GM12878 (cell line): ENCODE measurements at regions not wholly inside any gene's neighbourhood (a gene's known extent, or its start where the extent isn't known, plus 50 kb on each side); places are given as distances from the start of the nearest gene placed in this dataset.
A peak's percentile ranks its signal among the peaks of the same experiment; 100 is the strongest.

ENCODE experiments used
- ATAC-seq: fragments of 200-7000 bp; cut with Tn5 transposase; 3 replicates; pipeline ENCODE4 v1.9.1; 2020; ENCODE audit warnings: mild to moderate bottlenecking, moderate library complexity
- BruUV-seq: library from RNA; stranded (reverse); fragments of 400-500 nt; replicated peaks from 2 replicates; lab custom pipeline; 2021; lab: Mats Ljungman, UMichigan
- CTCF ChIA-PET: fragments of 300-600 bp; sonication (Branson Sonifier 250); formaldehyde crosslinking; extraction: SDS; loops from one replicate; lab custom pipeline; 2021; ENCODE audit warnings: inconsistent platforms; lab: Yijun Ruan, JAX
- POLR2A ChIA-PET: fragments of 350-600 bp; formaldehyde crosslinking; extraction: SDS; loops from one replicate; lab custom pipeline; 2021; ENCODE audit warnings: inconsistent platforms; lab: Charles Lee
- RAD21 ChIA-PET: fragments of 300-600 bp; sonication (Branson Sonifier 250); formaldehyde crosslinking; loops from one replicate; lab custom pipeline; 2023; ENCODE audit warnings: antibody characterized with exemption; ENCODE audit not compliant: unreplicated experiment; lab: Charles Lee
- SMC1A ChIA-PET: fragments of 300-600 bp; sonication (Branson Sonifier 250); formaldehyde crosslinking; loops from one replicate; lab custom pipeline; 2023; ENCODE audit not compliant: unreplicated experiment, uncharacterized antibody; lab: Charles Lee
- DNase-seq: peaks from one replicate; pipeline ENCODE4 v3.0.0-alpha.2; 2011; ENCODE audit warnings: low read depth, low spot score
- FAIRE-seq: peaks from 3 replicates; lab custom pipeline; 2011; peaks lifted over from hg19 to GRCh38; lab: Jason Lieb, UNC
- H2AFZ ChIP-seq: 2 replicates; pipeline ENCODE4 v1.6.0; 2011; ENCODE audit warnings: low read depth, low read length, control low read depth; ENCODE audit not compliant: control insufficient read depth
- H3K27ac ChIP-seq: 2 replicates; pipeline ENCODE4 v1.5.1; 2011; ENCODE audit warnings: control low read depth; ENCODE audit not compliant: control insufficient read depth, insufficient read depth
- H3K27me3 ChIP-seq, 2 experiments: replicated peaks in 1 of 2; 2 replicates each; pipeline versions ENCODE4 v1.6.0 to v1.6.1; 2011; ENCODE audit warnings: low read length in 1 of 2; ENCODE audit not compliant: control insufficient read depth in 2 of 2, insufficient read depth in 2 of 2
- H3K36me3 ChIP-seq, 2 experiments: 2 replicates each; pipeline ENCODE4 v1.5.1; 2011; ENCODE audit warnings: low read length in 1 of 2; ENCODE audit not compliant: control insufficient read depth in 2 of 2, insufficient read depth in 2 of 2
- H3K4me1 ChIP-seq: 2 replicates; pipeline ENCODE4 v1.6.1; 2011; ENCODE audit warnings: mild to moderate bottlenecking, low read length, moderate library complexity, mixed read lengths; ENCODE audit not compliant: control insufficient read depth, insufficient read depth
- H3K4me2 ChIP-seq: 2 replicates; pipeline ENCODE4 v1.6.0; 2011; ENCODE audit warnings: control low read depth; ENCODE audit not compliant: control insufficient read depth, insufficient read depth
- H3K4me3 ChIP-seq: fragments of 200-600 bp; sonication (generic); 2 replicates; pipeline ENCODE4 v1.5.1; 2016
- H3K79me2 ChIP-seq: 2 replicates; pipeline ENCODE4 v1.6.0; 2011; ENCODE audit warnings: low read length; ENCODE audit not compliant: control insufficient read depth, insufficient read depth
- H3K9ac ChIP-seq: 2 replicates; pipeline ENCODE4 v1.8.0; 2011; ENCODE audit warnings: low read length, control low read depth, mixed read lengths; ENCODE audit not compliant: control insufficient read depth, insufficient read depth
- H3K9me3 ChIP-seq: replicated peaks from 3 replicates; pipeline ENCODE4 v1.5.1; 2011; ENCODE audit warnings: mild to moderate bottlenecking, low read length; ENCODE audit not compliant: control insufficient read depth, insufficient read depth
- H4K20me1 ChIP-seq: 2 replicates; pipeline ENCODE4 v1.6.0; 2011; ENCODE audit not compliant: control insufficient read depth, insufficient read depth
- ASH2L ChIP-seq: fragments of 300-600, 200-600 bp; sonication (generic); IDR thresholded peaks from 2 replicates; pipeline ENCODE4 v1.6.1; 2017; ENCODE audit warnings: low read depth, mild to moderate bottlenecking, borderline replicate concordance
- DPF2 ChIP-seq: fragments of 450-650 bp; IDR thresholded peaks from 2 replicates; pipeline ENCODE4 v1.6.1; 2017; ENCODE audit warnings: mild to moderate bottlenecking
- GABPA ChIP-seq: IDR thresholded peaks from 2 replicates; pipeline ENCODE4 v1.6.1; 2014; ENCODE audit warnings: antibody characterized with exemption, low read depth, mild to moderate bottlenecking, inconsistent platforms
- JUNB ChIP-seq: IDR thresholded peaks from 2 replicates; pipeline ENCODE4 v1.6.1; 2016; ENCODE audit warnings: antibody characterized with exemption, mild to moderate bottlenecking
- LARP7 ChIP-seq: fragments of 450-650 bp; IDR thresholded peaks from 2 replicates; pipeline ENCODE4 v1.6.1; 2017; ENCODE audit warnings: mild to moderate bottlenecking
- NR2C1 ChIP-seq: fragments of 450-650 bp; IDR thresholded peaks from 2 replicates; pipeline ENCODE4 v1.6.1; 2017; ENCODE audit warnings: antibody characterized with exemption, mild to moderate bottlenecking, moderate library complexity
- NR2C2 ChIP-seq: IDR thresholded peaks from 2 replicates; pipeline ENCODE4 v1.6.1; 2011; ENCODE audit warnings: borderline replicate concordance, low read depth; ENCODE audit not compliant: control insufficient read depth, insufficient read length
- SMC3 ChIP-seq: IDR thresholded peaks from 2 replicates; pipeline ENCODE4 v1.6.1; 2011; ENCODE audit warnings: low read length, improper control_type of control experiment, borderline replicate concordance
- SUPT20H ChIP-seq: IDR thresholded peaks from 2 replicates; pipeline ENCODE4 v1.6.1; 2011; ENCODE audit warnings: low read depth, mild to moderate bottlenecking, low read length, moderate library complexity, borderline replicate concordance; ENCODE audit not compliant: control insufficient read depth
- ZBTB4 ChIP-seq: fragments of 450-650 bp; formaldehyde crosslinking; IDR thresholded peaks from 2 replicates; pipeline ENCODE4 v1.4.0; 2022; ENCODE audit warnings: mild to moderate bottlenecking, moderate library complexity
- ZNF274 ChIP-seq: IDR thresholded peaks from one replicate; pipeline ENCODE4 v1.8.0; 2011; ENCODE audit not compliant: insufficient read length, insufficient read depth
- ZNF384 ChIP-seq: IDR thresholded peaks from 2 replicates; pipeline ENCODE4 v1.6.1; 2012; ENCODE audit warnings: low read depth, mild to moderate bottlenecking, low read length, improper control_type of control experiment, borderline replicate concordance
- WGBS: methylation state at CpG from one replicate; pipeline ENCODE4 v1.1.6; 2016; ENCODE audit warnings: low lambda C conversion rate; ENCODE audit not compliant: insufficient replicate concordance, insufficient coverage; ENCODE audit errors: missing lambda C conversion rate; 5-methylcytosine and 5-hydroxymethylcytosine counted together
- in situ Hi-C: fragments of 300-500 bp; cut with MboI; formaldehyde crosslinking; loops from 9 replicates; pipeline ENCODE4 v1.14.3; 2018; ENCODE audit warnings: mixed read lengths
- intact Hi-C: fragments of 100-400 bp; cut with micrococcal nuclease; formaldehyde crosslinking; loops from one replicate; pipeline ENCODE4 v1.14.2; 2022; ENCODE audit not compliant: unreplicated experiment
- TF ChIP-seq, protein P1 (sequence below): IDR thresholded peaks from 2 replicates; pipeline ENCODE4 v1.6.1; 2012; ENCODE audit warnings: low read depth, low read length, improper control_type of control experiment
- TF ChIP-seq, protein P2 (sequence below): IDR thresholded peaks from 2 replicates; pipeline ENCODE4 v1.6.1; 2011; ENCODE audit warnings: mild to moderate bottlenecking, low read depth, low read length, moderate library complexity; ENCODE audit not compliant: insufficient replicate concordance

- Histone ChIP-seq H2AFZ (no peak overlapping the region; the same call in 1 of the 2 replicates), H3K4me1 (no peaks in the 10 kb centered on the region), H3K79me2 (no peaks in the 10 kb centered on the region), H3K9me3 (no peaks in the 10 kb centered on the region; the same call in 2 of the 3 replicates), H3K27me3 (peaks cover 0 to 10% of the 10 kb centered on the region in 2 experiments; a peak in 2 of 4 replicates), H3K36me3 (no peaks in the 10 kb centered on the region), H3K9ac (no peak overlapping the region), H4K20me1 (no peaks in the 10 kb centered on the region), H3K27ac (no peak overlapping the region), H3K4me2 (peak overlapping the region; percentile 30; the same call in 1 of the 2 replicates), H3K4me3 (no peak overlapping the region)
- ATAC-seq (no peak), DNase-seq (no peak), FAIRE-seq (no peak)
- ChIA-PET SMC1A (no interaction called here), POLR2A (interaction anchor here (0.5 kb wide), 1 partner anchor 92 kb away, joined by 4 read pairs; no protein-coding TSS in a partner anchor), RAD21 (interaction anchor here (1.5 kb wide), 1 partner anchor 22 kb away, joined by 3 read pairs; no protein-coding TSS in a partner anchor), CTCF (interaction anchor here (0.6 kb wide), 1 partner anchor 15 kb away, joined by 3 read pairs; no protein-coding TSS in a partner anchor)
- WGBS: 51% methylated on average over 30 of the region's 30 CpGs
- intact Hi-C loops (no loop called here), in situ Hi-C loops (no loop called here)
- BruUV-seq: no TSS peak
- TF ChIP-seq, protein P1, sequence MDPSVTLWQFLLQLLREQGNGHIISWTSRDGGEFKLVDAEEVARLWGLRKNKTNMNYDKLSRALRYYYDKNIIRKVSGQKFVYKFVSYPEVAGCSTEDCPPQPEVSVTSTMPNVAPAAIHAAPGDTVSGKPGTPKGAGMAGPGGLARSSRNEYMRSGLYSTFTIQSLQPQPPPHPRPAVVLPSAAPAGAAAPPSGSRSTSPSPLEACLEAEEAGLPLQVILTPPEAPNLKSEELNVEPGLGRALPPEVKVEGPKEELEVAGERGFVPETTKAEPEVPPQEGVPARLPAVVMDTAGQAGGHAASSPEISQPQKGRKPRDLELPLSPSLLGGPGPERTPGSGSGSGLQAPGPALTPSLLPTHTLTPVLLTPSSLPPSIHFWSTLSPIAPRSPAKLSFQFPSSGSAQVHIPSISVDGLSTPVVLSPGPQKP: no peak
- TF ChIP-seq SUPT20H (no peak), ZNF274 (no peak), ZNF384 (no peak), NR2C2 (no peak), DPF2 (no peak), ZBTB4 (CRISPR knock-in tag) (no peak), GABPA (no peak), JUNB (no peak), ASH2L (no peak), LARP7 (no peak), SMC3 (no peak), NR2C1 (no peak)
- TF ChIP-seq, protein P2, sequence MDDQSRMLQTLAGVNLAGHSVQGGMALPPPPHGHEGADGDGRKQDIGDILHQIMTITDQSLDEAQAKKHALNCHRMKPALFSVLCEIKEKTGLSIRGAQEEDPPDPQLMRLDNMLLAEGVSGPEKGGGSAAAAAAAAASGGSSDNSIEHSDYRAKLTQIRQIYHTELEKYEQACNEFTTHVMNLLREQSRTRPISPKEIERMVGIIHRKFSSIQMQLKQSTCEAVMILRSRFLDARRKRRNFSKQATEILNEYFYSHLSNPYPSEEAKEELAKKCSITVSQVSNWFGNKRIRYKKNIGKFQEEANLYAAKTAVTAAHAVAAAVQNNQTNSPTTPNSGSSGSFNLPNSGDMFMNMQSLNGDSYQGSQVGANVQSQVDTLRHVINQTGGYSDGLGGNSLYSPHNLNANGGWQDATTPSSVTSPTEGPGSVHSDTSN: no peak
Measured at GRCh38 chr13:110799246-110800236, 86.0 kb downstream of the ING1 start.
